AG08395 (cell line): ENCODE measurements at regions not wholly inside any gene's neighbourhood (a gene's known extent, or its start where the extent isn't known, plus 50 kb on each side); places are given as distances from the start of the nearest gene placed in this dataset.
"Not testable (repeated sequence)": the region's sequence is repeated elsewhere in the genome, so short reads cannot be mapped to it uniquely, and the experiment has no call there.

ENCODE experiments used
- DNase-seq: peaks from one replicate; pipeline ENCODE4 v3.0.0; 2012; ENCODE audit warnings: mixed read lengths, low spot score

GRCh38 chr14:83085136-83085535 is 1551.5 kb upstream of the SEL1L start:
- no peak for DNase-seq

GRCh38 chr14:83085725-83086124 is 1552.1 kb upstream of the SEL1L start:
- DNase-seq: no peak

GRCh38 chr14:83091991-83092956 is 1558.6 kb upstream of the SEL1L start:
- not testable (repeated sequence) for DNase-seq

- DNase-seq: no peak
Measured at GRCh38 chr14:83096092-83096491, 1562.4 kb upstream of the SEL1L start.

- DNase-seq: no peak
Measured at GRCh38 chr14:83101846-83102245, 1568.2 kb upstream of the SEL1L start.

- DNase-seq: no peak
Measured at GRCh38 chr14:83118029-83118428, 1584.4 kb upstream of the SEL1L start.

GRCh38 chr14:83120187-83120586 is 1586.5 kb upstream of the SEL1L start:
- no peak for DNase-seq

- no peak for DNase-seq
Measured at GRCh38 chr14:83126076-83126475, 1592.4 kb upstream of the SEL1L start.

- no peak for DNase-seq
Measured at GRCh38 chr14:83128783-83129182, 1595.1 kb upstream of the SEL1L start.

- no peak for DNase-seq
Measured at GRCh38 chr14:83129496-83129895, 1595.8 kb upstream of the SEL1L start.

- no peak for DNase-seq
Measured at GRCh38 chr14:83133981-83134645, 1600.5 kb upstream of the SEL1L start.

- no peak for DNase-seq
Measured at GRCh38 chr14:83140756-83141155, 1607.1 kb upstream of the SEL1L start.

GRCh38 chr14:83147006-83147405 is 1613.4 kb upstream of the SEL1L start:
- DNase-seq: no peak

GRCh38 chr14:83151571-83151970 is 1617.9 kb upstream of the SEL1L start:
- no peak for DNase-seq

GRCh38 chr14:83153081-83153480 is 1619.4 kb upstream of the SEL1L start:
- no peak for DNase-seq

GRCh38 chr14:83162361-83162929 is 1628.8 kb upstream of the SEL1L start:
- no peak for DNase-seq

GRCh38 chr14:83163016-83163415 is 1629.4 kb upstream of the SEL1L start:
- no peak for DNase-seq

- peak; percentile 50 for DNase-seq
Measured at GRCh38 chr14:83164016-83164415, 1630.4 kb upstream of the SEL1L start.

GRCh38 chr14:83164591-83164990 is 1630.9 kb upstream of the SEL1L start:
- DNase-seq: no peak

- DNase-seq: no peak
Measured at GRCh38 chr14:83170165-83170564, 1636.5 kb upstream of the SEL1L start.

- DNase-seq: no peak
Measured at GRCh38 chr14:83171761-83172160, 1638.1 kb upstream of the SEL1L start.

GRCh38 chr14:83172363-83172762 is 1638.7 kb upstream of the SEL1L start:
- peak; percentile 42 for DNase-seq

- DNase-seq: no peak
Measured at GRCh38 chr14:83173687-83174086, 1640.0 kb upstream of the SEL1L start.
